ENCODE measurements at regions not wholly inside any gene's neighbourhood (a gene's known extent, or its start where the extent isn't known, plus 50 kb on each side); places are given as distances from the start of the nearest gene placed in this dataset.

GRCh38 chr7:142353147-142354060, 95.5 kb upstream of the PRSS58 start:
- peaks cover 2 to 6% of the 10 kb centered on the region in 2 donors for H3K4me1 ChIP-seq (ENCODE audit: control insufficient read depth in 2 of 2, insufficient read depth in 2 of 2, low read length in 2 of 2)
- H3K9me3 ChIP-seq (ENCODE audit: control insufficient read depth in 2 of 2, low read length in 2 of 2), result no peaks in the 10 kb centered on the region
- no peak overlapping the region for H3K27ac ChIP-seq (ENCODE audit: low read depth in 2 of 2, low read length in 2 of 2)
- H3K36me3 ChIP-seq (ENCODE audit: control insufficient read depth in 2 of 2, insufficient read depth in 2 of 2, low read length in 2 of 2), result no peaks in the 10 kb centered on the region
- H3K4me3 ChIP-seq (ENCODE audit: low read length in 2 of 2), result no peak overlapping the region
- no peak overlapping the region for H3K9ac ChIP-seq (ENCODE audit: low read depth in 1 of 2, low read length in 2 of 2)
- no peaks in the 10 kb centered on the region for H3K27me3 ChIP-seq (ENCODE audit: control insufficient read depth in 2 of 2, insufficient read depth in 2 of 2, low read length in 2 of 2)

GRCh38 chr7:142352543-142352942, 94.7 kb upstream of the PRSS58 start:
- Histone ChIP-seq H3K27me3 (ENCODE audit: control insufficient read depth in 2 of 2, insufficient read depth in 2 of 2, low read length in 2 of 2) (no peaks in the 10 kb centered on the region), H3K4me1 (ENCODE audit: control insufficient read depth in 2 of 2, insufficient read depth in 2 of 2, low read length in 2 of 2) (peaks cover 0 to 2% of the 10 kb centered on the region in 2 donors), H3K4me3 (ENCODE audit: low read length in 2 of 2) (no peak overlapping the region), H3K27ac (ENCODE audit: low read depth in 2 of 2, low read length in 2 of 2) (no peak overlapping the region), H3K9me3 (ENCODE audit: control insufficient read depth in 2 of 2, low read length in 2 of 2) (no peaks in the 10 kb centered on the region), H3K36me3 (ENCODE audit: control insufficient read depth in 2 of 2, insufficient read depth in 2 of 2, low read length in 2 of 2) (no peaks in the 10 kb centered on the region), H3K9ac (ENCODE audit: low read depth in 1 of 2, low read length in 2 of 2) (no peak overlapping the region)

GRCh38 chr7:142351145-142351544, 93.3 kb upstream of the PRSS58 start:
- Histone ChIP-seq H3K27ac (ENCODE audit: low read depth in 2 of 2, low read length in 2 of 2) (no peak overlapping the region), H3K9ac (ENCODE audit: low read depth in 1 of 2, low read length in 2 of 2) (no peak overlapping the region), H3K9me3 (ENCODE audit: control insufficient read depth in 2 of 2, low read length in 2 of 2) (no peaks in the 10 kb centered on the region), H3K27me3 (ENCODE audit: control insufficient read depth in 2 of 2, insufficient read depth in 2 of 2, low read length in 2 of 2) (no peaks in the 10 kb centered on the region), H3K4me3 (ENCODE audit: low read length in 2 of 2) (no peak overlapping the region), H3K4me1 (ENCODE audit: control insufficient read depth in 2 of 2, insufficient read depth in 2 of 2, low read length in 2 of 2) (peaks cover 0 to 2% of the 10 kb centered on the region in 2 donors), H3K36me3 (ENCODE audit: control insufficient read depth in 2 of 2, insufficient read depth in 2 of 2, low read length in 2 of 2) (no peaks in the 10 kb centered on the region)

GRCh38 chr7:142349670-142350405, 92.0 kb upstream of the PRSS58 start:
- H3K9ac ChIP-seq (ENCODE audit: low read depth in 1 of 2, low read length in 2 of 2), result no peak overlapping the region
- no peaks in the 10 kb centered on the region for H3K9me3 ChIP-seq (ENCODE audit: control insufficient read depth in 2 of 2, low read length in 2 of 2)
- H3K27me3 ChIP-seq (ENCODE audit: control insufficient read depth in 2 of 2, insufficient read depth in 2 of 2, low read length in 2 of 2), result no peaks in the 10 kb centered on the region
- no peak overlapping the region for H3K27ac ChIP-seq (ENCODE audit: low read depth in 2 of 2, low read length in 2 of 2)
- no peaks in the 10 kb centered on the region for H3K36me3 ChIP-seq (ENCODE audit: control insufficient read depth in 2 of 2, insufficient read depth in 2 of 2, low read length in 2 of 2)
- peaks cover 0 to 1% of the 10 kb centered on the region in 2 donors for H3K4me1 ChIP-seq (ENCODE audit: control insufficient read depth in 2 of 2, insufficient read depth in 2 of 2, low read length in 2 of 2)
- H3K4me3 ChIP-seq (ENCODE audit: low read length in 2 of 2), result no peak overlapping the region

GRCh38 chr7:142348921-142349405, 91.1 kb upstream of the PRSS58 start:
- Histone ChIP-seq H3K36me3 (ENCODE audit: control insufficient read depth in 2 of 2, insufficient read depth in 2 of 2, low read length in 2 of 2) (no peaks in the 10 kb centered on the region), H3K9me3 (ENCODE audit: control insufficient read depth in 2 of 2, low read length in 2 of 2) (no peaks in the 10 kb centered on the region), H3K27ac (ENCODE audit: low read depth in 2 of 2, low read length in 2 of 2) (no peak overlapping the region), H3K4me3 (ENCODE audit: low read length in 2 of 2) (no peak overlapping the region), H3K9ac (ENCODE audit: low read depth in 1 of 2, low read length in 2 of 2) (no peak overlapping the region), H3K4me1 (ENCODE audit: control insufficient read depth in 2 of 2, insufficient read depth in 2 of 2, low read length in 2 of 2) (no peaks in the 10 kb centered on the region), H3K27me3 (ENCODE audit: control insufficient read depth in 2 of 2, insufficient read depth in 2 of 2, low read length in 2 of 2) (no peaks in the 10 kb centered on the region)

- no peaks in the 10 kb centered on the region for H3K36me3 ChIP-seq (ENCODE audit: control insufficient read depth in 2 of 2, insufficient read depth in 2 of 2, low read length in 2 of 2)
- H3K4me1 ChIP-seq (ENCODE audit: control insufficient read depth in 2 of 2, insufficient read depth in 2 of 2, low read length in 2 of 2), result no peaks in the 10 kb centered on the region
- no peak overlapping the region for H3K27ac ChIP-seq (ENCODE audit: low read depth in 2 of 2, low read length in 2 of 2)
- H3K4me3 ChIP-seq (ENCODE audit: low read length in 2 of 2), result no peak overlapping the region
- H3K9me3 ChIP-seq (ENCODE audit: control insufficient read depth in 2 of 2, low read length in 2 of 2), result no peaks in the 10 kb centered on the region
- no peak overlapping the region for H3K9ac ChIP-seq (ENCODE audit: low read depth in 1 of 2, low read length in 2 of 2)
- no peaks in the 10 kb centered on the region for H3K27me3 ChIP-seq (ENCODE audit: control insufficient read depth in 2 of 2, insufficient read depth in 2 of 2, low read length in 2 of 2)
Observed at GRCh38 chr7:142348100-142348499, 90.2 kb upstream of the PRSS58 start.

GRCh38 chr7:142347091-142347490, 89.2 kb upstream of the PRSS58 start:
- Histone ChIP-seq H3K4me1 (ENCODE audit: control insufficient read depth in 2 of 2, insufficient read depth in 2 of 2, low read length in 2 of 2) (no peaks in the 10 kb centered on the region), H3K9ac (ENCODE audit: low read depth in 1 of 2, low read length in 2 of 2) (no peak overlapping the region), H3K27me3 (ENCODE audit: control insufficient read depth in 2 of 2, insufficient read depth in 2 of 2, low read length in 2 of 2) (no peaks in the 10 kb centered on the region), H3K4me3 (ENCODE audit: low read length in 2 of 2) (no peak overlapping the region), H3K9me3 (ENCODE audit: control insufficient read depth in 2 of 2, low read length in 2 of 2) (no peaks in the 10 kb centered on the region), H3K36me3 (ENCODE audit: control insufficient read depth in 2 of 2, insufficient read depth in 2 of 2, low read length in 2 of 2) (no peaks in the 10 kb centered on the region), H3K27ac (ENCODE audit: low read depth in 2 of 2, low read length in 2 of 2) (no peak overlapping the region)

- Histone ChIP-seq H3K27me3 (ENCODE audit: control insufficient read depth in 2 of 2, insufficient read depth in 2 of 2, low read length in 2 of 2) (peaks cover 0 to 2% of the 10 kb centered on the region in 2 donors), H3K9ac (ENCODE audit: low read depth in 1 of 2, low read length in 2 of 2) (no peak overlapping the region), H3K4me1 (ENCODE audit: control insufficient read depth in 2 of 2, insufficient read depth in 2 of 2, low read length in 2 of 2) (no peaks in the 10 kb centered on the region), H3K4me3 (ENCODE audit: low read length in 2 of 2) (no peak overlapping the region), H3K27ac (ENCODE audit: low read depth in 2 of 2, low read length in 2 of 2) (no peak overlapping the region), H3K36me3 (ENCODE audit: control insufficient read depth in 2 of 2, insufficient read depth in 2 of 2, low read length in 2 of 2) (no peaks in the 10 kb centered on the region), H3K9me3 (ENCODE audit: control insufficient read depth in 2 of 2, low read length in 2 of 2) (no peaks in the 10 kb centered on the region)
Observed at GRCh38 chr7:142345811-142346210, 88.0 kb upstream of the PRSS58 start.

GRCh38 chr7:142338633-142339501, 81.0 kb upstream of the PRSS58 start:
- no peak overlapping the region for H3K4me3 ChIP-seq (ENCODE audit: low read length in 2 of 2)
- H3K9me3 ChIP-seq (ENCODE audit: control insufficient read depth in 2 of 2, low read length in 2 of 2), result no peaks in the 10 kb centered on the region
- H3K9ac ChIP-seq (ENCODE audit: low read depth in 1 of 2, low read length in 2 of 2), result no peak overlapping the region
- H3K27ac ChIP-seq (ENCODE audit: low read depth in 2 of 2, low read length in 2 of 2), result no peak overlapping the region
- no peaks in the 10 kb centered on the region for H3K4me1 ChIP-seq (ENCODE audit: control insufficient read depth in 2 of 2, insufficient read depth in 2 of 2, low read length in 2 of 2)
- H3K36me3 ChIP-seq (ENCODE audit: control insufficient read depth in 2 of 2, insufficient read depth in 2 of 2, low read length in 2 of 2), result no peaks in the 10 kb centered on the region
- H3K27me3 ChIP-seq (ENCODE audit: control insufficient read depth in 2 of 2, insufficient read depth in 2 of 2, low read length in 2 of 2), result peaks cover 0 to 2% of the 10 kb centered on the region in 2 donors
